ENCODE measurements at regions not wholly inside any gene's neighbourhood (a gene's known extent, or its start where the extent isn't known, plus 50 kb on each side); places are given as distances from the start of the nearest gene placed in this dataset.

DNA sequence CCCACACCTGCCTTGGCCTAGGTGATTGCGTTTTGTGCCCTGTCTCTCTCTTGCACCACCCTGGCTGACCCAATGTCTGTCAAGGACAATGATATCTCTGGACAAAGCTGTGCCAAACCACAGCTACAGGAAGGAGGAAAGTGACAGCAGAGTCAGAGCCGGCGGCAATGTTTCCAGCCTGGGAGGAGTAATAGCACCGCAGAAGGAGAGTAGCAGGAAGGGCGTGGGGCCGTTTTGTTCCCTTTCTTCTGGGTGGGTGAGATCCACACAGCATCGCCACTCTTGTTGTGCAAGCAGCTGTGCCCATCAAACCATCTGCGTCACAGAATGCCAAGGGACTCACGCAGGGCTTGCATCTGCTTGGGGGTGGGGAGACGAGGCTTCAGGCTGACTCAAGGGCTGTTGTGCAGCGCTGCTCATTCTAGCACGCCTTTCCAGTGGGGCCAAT, 341.6 kb upstream of the AUTS2 start:
- DNase-seq (ENCODE audit: low spot score): no peak
- Histone ChIP-seq H3K27me3 (replicated peaks; ENCODE audit: insufficient read depth, low read depth, low read length, poor library complexity) (no peaks in the 10 kb centered on the region), H3K27ac (ENCODE audit: low read depth, low read length, poor library complexity, severe bottlenecking) (no peak overlapping the region), H3K36me3 (ENCODE audit: insufficient read depth, low read length, poor library complexity, severe bottlenecking) (no peaks in the 10 kb centered on the region), H3K9me3 (ENCODE audit: low read depth, low read length, poor library complexity, severe bottlenecking) (no peaks in the 10 kb centered on the region), H3K4me3 (ENCODE audit: low read depth, low read length, poor library complexity, severe bottlenecking) (no peak overlapping the region), H3K4me1 (ENCODE audit: insufficient read depth, low read length, poor library complexity, severe bottlenecking) (no peaks in the 10 kb centered on the region)
- ChIA-PET CTCF (no interaction called here), POLR2A (ENCODE audit: low non-redundant PET) (interaction anchor here (0.5 kb wide), 1 partner anchor 8 kb away, joined by 3 read pairs; no protein-coding TSS in a partner anchor)
- intact Hi-C loops (cut with micrococcal nuclease; ENCODE audit: unreplicated experiment): no loop called here
- no TSS peak for BruUV-seq (replicated peaks)
- TF ChIP-seq CTCF (conservative IDR thresholded peaks at IDR 0.05; ENCODE audit: low read depth, low read length) (no peak), EZH2 (IDR thresholded peaks at IDR 0.05; ENCODE audit: borderline replicate concordance, low read depth, low read length, poor library complexity, severe bottlenecking) (no peak)

DNA sequence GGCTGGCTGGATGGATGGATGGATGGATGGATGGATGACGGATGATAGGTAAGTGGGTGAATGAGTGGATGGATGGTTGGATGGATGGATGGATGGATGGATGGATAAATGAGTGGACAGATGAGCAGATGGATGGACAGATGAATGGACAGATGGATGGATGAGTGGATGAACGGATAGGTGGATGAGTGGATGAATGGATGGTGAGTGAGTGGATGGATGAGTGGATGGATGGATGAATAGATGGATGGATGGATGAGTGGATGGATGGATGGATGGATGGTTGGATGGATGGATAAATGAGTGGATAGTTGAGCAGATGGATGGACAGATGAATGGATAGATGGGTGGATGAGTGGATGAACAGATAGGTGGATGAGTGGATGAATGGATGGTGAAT, 340.7 kb upstream of the AUTS2 start:
- Histone ChIP-seq H3K27me3 (replicated peaks; ENCODE audit: insufficient read depth, low read depth, low read length, poor library complexity) (no peaks in the 10 kb centered on the region), H3K9me3 (ENCODE audit: low read depth, low read length, poor library complexity, severe bottlenecking) (no peaks in the 10 kb centered on the region), H3K4me3 (ENCODE audit: low read depth, low read length, poor library complexity, severe bottlenecking) (no peak overlapping the region), H3K27ac (ENCODE audit: low read depth, low read length, poor library complexity, severe bottlenecking) (no peak overlapping the region), H3K36me3 (ENCODE audit: insufficient read depth, low read length, poor library complexity, severe bottlenecking) (no peaks in the 10 kb centered on the region), H3K4me1 (ENCODE audit: insufficient read depth, low read length, poor library complexity, severe bottlenecking) (no peaks in the 10 kb centered on the region)
- no peak for TF ChIP-seq EZH2 (IDR thresholded peaks at IDR 0.05; ENCODE audit: borderline replicate concordance, low read depth, low read length, poor library complexity, severe bottlenecking)
- no peak for TF ChIP-seq CTCF (conservative IDR thresholded peaks at IDR 0.05; ENCODE audit: low read depth, low read length)
- DNase-seq (ENCODE audit: low spot score): no peak
- intact Hi-C loops (cut with micrococcal nuclease; ENCODE audit: unreplicated experiment): no loop called here
- no TSS peak for BruUV-seq (replicated peaks)
- CTCF ChIA-PET: no interaction called here
- POLR2A ChIA-PET (ENCODE audit: low non-redundant PET): no interaction called here

- no peak for DNase-seq (ENCODE audit: low spot score)
- Histone ChIP-seq H3K4me3 (ENCODE audit: low read depth, low read length, poor library complexity, severe bottlenecking) (no peak overlapping the region), H3K27me3 (replicated peaks; ENCODE audit: insufficient read depth, low read depth, low read length, poor library complexity) (no peaks in the 10 kb centered on the region), H3K27ac (ENCODE audit: low read depth, low read length, poor library complexity, severe bottlenecking) (no peak overlapping the region), H3K4me1 (ENCODE audit: insufficient read depth, low read length, poor library complexity, severe bottlenecking) (no peaks in the 10 kb centered on the region), H3K36me3 (ENCODE audit: insufficient read depth, low read length, poor library complexity, severe bottlenecking) (no peaks in the 10 kb centered on the region), H3K9me3 (ENCODE audit: low read depth, low read length, poor library complexity, severe bottlenecking) (no peaks in the 10 kb centered on the region)
- intact Hi-C loops (cut with micrococcal nuclease; ENCODE audit: unreplicated experiment): no loop called here
- no peak for TF ChIP-seq CTCF (conservative IDR thresholded peaks at IDR 0.05; ENCODE audit: low read depth, low read length)
- no peak for TF ChIP-seq EZH2 (IDR thresholded peaks at IDR 0.05; ENCODE audit: borderline replicate concordance, low read depth, low read length, poor library complexity, severe bottlenecking)
- no TSS peak for BruUV-seq (replicated peaks)
- ChIA-PET CTCF (no interaction called here), POLR2A (ENCODE audit: low non-redundant PET) (no interaction called here)
Observed at GRCh38 chr7:69259445-69259844, 338.8 kb upstream of the AUTS2 start.

All from A673 (cell line).